AG04449 (cell line): ENCODE measurements at regions not wholly inside any gene's neighbourhood (a gene's known extent, or its start where the extent isn't known, plus 50 kb on each side); places are given as distances from the start of the nearest gene placed in this dataset.

Experiments used
- CTCF ChIA-PET: fragments of 350-600 bp; formaldehyde crosslinking; extraction: SDS; loops from one replicate; lab custom pipeline; 2021; ENCODE audit warnings: antibody characterized with exemption; lab: Yijun Ruan, JAX
- POLR2A ChIA-PET: fragments of 400-600, 350-600 bp; formaldehyde crosslinking; extraction: SDS; loops from one replicate; lab custom pipeline; 2020; ENCODE audit warnings: antibody characterized with exemption, inconsistent platforms; lab: Yijun Ruan, JAX
- DNase-seq: peaks from one replicate; pipeline ENCODE4 v3.0.0-alpha.2; 2010; ENCODE audit warnings: low read depth, low spot score
- H3K4me3 ChIP-seq: 2 replicates; pipeline ENCODE4 v1.5.1; 2011; ENCODE audit warnings: low read depth, mild to moderate bottlenecking, control low read depth, low read length
- CTCF ChIP-seq: IDR thresholded peaks from one replicate; pipeline ENCODE4 v1.5.1; 2011; ENCODE audit warnings: mild to moderate bottlenecking, moderate library complexity, low read length, control low read depth, inconsistent platforms; ENCODE audit not compliant: insufficient read depth; ENCODE audit errors: missing control alignments

- TF ChIP-seq CTCF = no peak
- CTCF ChIA-PET = no interaction called here
- DNase-seq = no peak
- POLR2A ChIA-PET = no interaction called here
- H3K4me3 ChIP-seq = no peak overlapping the region
Measured at GRCh38 chr13:111537843-111538499, 217.5 kb downstream of the TEX29 start.

- CTCF ChIA-PET = no interaction called here
- TF ChIP-seq CTCF = no peak
- H3K4me3 ChIP-seq = no peak overlapping the region
- POLR2A ChIA-PET = no interaction called here
- no peak for DNase-seq
Measured at GRCh38 chr13:111539252-111539651, 218.8 kb downstream of the TEX29 start.

GRCh38 chr13:111539791-111540446 lies 219.5 kb downstream of the TEX29 start:
- no peak for TF ChIP-seq CTCF
- H3K4me3 ChIP-seq = no peak overlapping the region
- no peak for DNase-seq
- CTCF ChIA-PET = no interaction called here
- POLR2A ChIA-PET = no interaction called here

- ChIA-PET CTCF (no interaction called here), POLR2A (no interaction called here)
- no peak overlapping the region for H3K4me3 ChIP-seq
- DNase-seq = no peak
- no peak for TF ChIP-seq CTCF
Measured at GRCh38 chr13:111540486-111540885, 220.0 kb downstream of the TEX29 start.

GRCh38 chr13:111541345-111541744 lies 220.9 kb downstream of the TEX29 start:
- no peak for TF ChIP-seq CTCF
- no peak for DNase-seq
- H3K4me3 ChIP-seq = no peak overlapping the region
- CTCF ChIA-PET = no interaction called here
- POLR2A ChIA-PET = no interaction called here

- ChIA-PET CTCF (no interaction called here), POLR2A (no interaction called here)
- H3K4me3 ChIP-seq = no peak overlapping the region
- no peak for DNase-seq
- TF ChIP-seq CTCF = no peak
Measured at GRCh38 chr13:111541752-111542529, 221.5 kb downstream of the TEX29 start.
